ENCODE measurements at regions not wholly inside any gene's neighbourhood (a gene's known extent, or its start where the extent isn't known, plus 50 kb on each side); places are given as distances from the start of the nearest gene placed in this dataset.

GRCh38 chr3:22236490-22237270 is 485.7 kb upstream of the ZNF385D start:
- no peak for DNase-seq

GRCh38 chr3:22239011-22239410 is 488.0 kb upstream of the ZNF385D start:
- no peak for DNase-seq

GRCh38 chr3:22241110-22241509 is 490.1 kb upstream of the ZNF385D start:
- no peak for DNase-seq

- DNase-seq: no peak
Measured at GRCh38 chr3:22244761-22245521, 493.9 kb upstream of the ZNF385D start.

- DNase-seq: no peak
Measured at GRCh38 chr3:22245811-22246583, 495.0 kb upstream of the ZNF385D start.

GRCh38 chr3:22249658-22250057 is 498.6 kb upstream of the ZNF385D start:
- no peak for DNase-seq

GRCh38 chr3:22257252-22257651 is 506.2 kb upstream of the ZNF385D start:
- no peak for DNase-seq

GRCh38 chr3:22262386-22262785 is 511.4 kb upstream of the ZNF385D start:
- no peak for DNase-seq

- no peak for DNase-seq
Measured at GRCh38 chr3:22263042-22263441, 512.0 kb upstream of the ZNF385D start.

- DNase-seq: no peak
Measured at GRCh38 chr3:22265403-22265802, 514.4 kb upstream of the ZNF385D start.

- DNase-seq: no peak
Measured at GRCh38 chr3:22269831-22270230, 518.8 kb upstream of the ZNF385D start.

GRCh38 chr3:22276351-22276750 is 525.3 kb upstream of the ZNF385D start:
- DNase-seq: no peak

GRCh38 chr3:22284559-22284958 is 533.5 kb upstream of the ZNF385D start:
- no peak for DNase-seq

- no peak for DNase-seq
Measured at GRCh38 chr3:22288756-22289155, 537.7 kb upstream of the ZNF385D start.

- no peak for DNase-seq
Measured at GRCh38 chr3:22292681-22293080, 541.7 kb upstream of the ZNF385D start.

GRCh38 chr3:22296601-22297000 is 545.6 kb upstream of the ZNF385D start:
- DNase-seq: no peak

- no peak for DNase-seq
Measured at GRCh38 chr3:22297436-22297835, 546.4 kb upstream of the ZNF385D start.

- no peak for DNase-seq
Measured at GRCh38 chr3:22306454-22306853, 555.4 kb upstream of the ZNF385D start.

GRCh38 chr3:22308871-22309270 is 557.9 kb upstream of the ZNF385D start:
- no peak for DNase-seq

GRCh38 chr3:22315925-22316324 is 564.9 kb upstream of the ZNF385D start:
- DNase-seq: no peak

GRCh38 chr3:22318325-22318724 is 567.3 kb upstream of the ZNF385D start:
- no peak for DNase-seq

GRCh38 chr3:22319446-22319845 is 568.4 kb upstream of the ZNF385D start:
- DNase-seq: no peak

- DNase-seq: no peak
Measured at GRCh38 chr3:22322861-22323260, 571.9 kb upstream of the ZNF385D start.

- no peak for DNase-seq
Measured at GRCh38 chr3:22326305-22326704, 575.3 kb upstream of the ZNF385D start.

Data from activated T-cell treated with anti-CD3 and anti-CD28 coated beads, Interleukin-2, amount 50 U/mL, for 1 hour (primary cell).